ENCODE measurements at regions not wholly inside any gene's neighbourhood (a gene's known extent, or its start where the extent isn't known, plus 50 kb on each side); places are given as distances from the start of the nearest gene placed in this dataset.

DNA sequence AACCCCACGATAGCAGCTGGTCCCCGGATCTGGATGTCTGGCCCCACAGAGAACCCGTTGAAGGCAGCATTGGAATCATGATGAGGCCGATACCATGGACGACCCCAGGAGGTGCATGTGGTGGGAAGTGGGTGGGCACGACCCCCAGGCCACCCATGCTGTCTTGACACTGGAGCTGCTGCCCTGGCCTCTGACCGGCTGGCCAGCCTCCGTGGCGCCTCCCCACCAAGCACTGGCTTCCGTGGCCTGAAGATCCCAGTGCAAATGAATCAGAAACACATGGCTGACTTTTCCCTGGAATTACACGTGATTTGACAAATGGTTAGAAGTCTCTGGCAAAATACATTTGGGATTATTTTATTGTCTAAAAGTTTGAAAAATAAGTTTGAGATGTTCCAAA, 259.0 kb upstream of the IRX1 start:
- TF ChIP-seq PKNOX1 (IDR thresholded peaks at IDR 0.05), result no peak
- TF ChIP-seq ARNT (IDR thresholded peaks at IDR 0.05), result no peak
- no peak for TF ChIP-seq CTBP1 (IDR thresholded peaks at IDR 0.05; ENCODE audit: borderline replicate concordance)
- TF ChIP-seq NFRKB (IDR thresholded peaks at IDR 0.05), result no peak
- TF ChIP-seq SUZ12 (IDR thresholded peaks at IDR 0.05), result no peak
- no peak for TF ChIP-seq FOXM1 (IDR thresholded peaks at IDR 0.05; ENCODE audit: borderline replicate concordance)
- TF ChIP-seq FOXK2 (IDR thresholded peaks at IDR 0.05), result no peak

Measured in HEK293T (cell line).